ENCODE measurements at regions not wholly inside any gene's neighbourhood (a gene's known extent, or its start where the extent isn't known, plus 50 kb on each side); places are given as distances from the start of the nearest gene placed in this dataset.

GRCh38 chr7:45235905-45236304, 78.3 kb downstream of the RAMP3 start:
- H3K4me3 ChIP-seq (replicated peaks; ENCODE audit: low read depth, low read length), result no peak overlapping the region
- DNase-seq (ENCODE audit: low read depth), result no peak
- no peak for TF ChIP-seq CTCF (IDR thresholded peaks at IDR 0.05; ENCODE audit: low read length, missing control alignments)

- peak; percentile 33 for DNase-seq (ENCODE audit: low read depth)
- TF ChIP-seq CTCF (IDR thresholded peaks at IDR 0.05; ENCODE audit: low read length, missing control alignments), result no peak
- no peak overlapping the region for H3K4me3 ChIP-seq (replicated peaks; ENCODE audit: low read depth, low read length)
Measured at GRCh38 chr7:45236666-45237065, 79.1 kb downstream of the RAMP3 start.

GRCh38 chr7:45237788-45238461, 80.3 kb downstream of the RAMP3 start:
- TF ChIP-seq CTCF (IDR thresholded peaks at IDR 0.05; ENCODE audit: low read length, missing control alignments), result no peak
- DNase-seq (ENCODE audit: low read depth), result no peak
- no peak overlapping the region for H3K4me3 ChIP-seq (replicated peaks; ENCODE audit: low read depth, low read length)

GRCh38 chr7:45238806-45239205, 81.2 kb downstream of the RAMP3 start:
- DNase-seq (ENCODE audit: low read depth), result no peak
- no peak for TF ChIP-seq CTCF (IDR thresholded peaks at IDR 0.05; ENCODE audit: low read length, missing control alignments)
- no peak overlapping the region for H3K4me3 ChIP-seq (replicated peaks; ENCODE audit: low read depth, low read length)

GRCh38 chr7:45239486-45239885, 81.9 kb downstream of the RAMP3 start:
- peak; percentile 25 for DNase-seq (ENCODE audit: low read depth)
- no peak for TF ChIP-seq CTCF (IDR thresholded peaks at IDR 0.05; ENCODE audit: low read length, missing control alignments)
- H3K4me3 ChIP-seq (replicated peaks; ENCODE audit: low read depth, low read length), result no peak overlapping the region

- no peak for DNase-seq (ENCODE audit: low read depth)
- no peak overlapping the region for H3K4me3 ChIP-seq (replicated peaks; ENCODE audit: low read depth, low read length)
- TF ChIP-seq CTCF (IDR thresholded peaks at IDR 0.05; ENCODE audit: low read length, missing control alignments), result no peak
Measured at GRCh38 chr7:45240273-45240771, 82.7 kb downstream of the RAMP3 start.

GRCh38 chr7:45240926-45241325, 83.3 kb downstream of the RAMP3 start:
- no peak for TF ChIP-seq CTCF (IDR thresholded peaks at IDR 0.05; ENCODE audit: low read length, missing control alignments)
- no peak overlapping the region for H3K4me3 ChIP-seq (replicated peaks; ENCODE audit: low read depth, low read length)
- DNase-seq (ENCODE audit: low read depth), result no peak
